Panc1 (cell line): ENCODE measurements at regions not wholly inside any gene's neighbourhood (a gene's known extent, or its start where the extent isn't known, plus 50 kb on each side); places are given as distances from the start of the nearest gene placed in this dataset.

Experiments
- ATAC-seq: fragments of 200-7000 bp; cut with Tn5 transposase; 2 replicates; pipeline ENCODE4 v1.9.1; 2020; ENCODE audit warnings: mild to moderate bottlenecking, moderate library complexity
- BruUV-seq: library from RNA; stranded (reverse); fragments of 400-500 nt; replicated peaks from 2 replicates; lab custom pipeline; 2021; lab: Mats Ljungman, UMichigan
- CTCF ChIA-PET: fragments of 300-600 bp; sonication (Branson Sonifier 250); formaldehyde crosslinking; loops from one replicate; lab custom pipeline; 2022; ENCODE audit warnings: antibody characterized with exemption; lab: Charles Lee
- POLR2A ChIA-PET: fragments of 300-600 bp; sonication (Branson Sonifier 250); formaldehyde crosslinking; loops from one replicate; lab custom pipeline; 2022; ENCODE audit warnings: antibody characterized with exemption; lab: Charles Lee
- DNase-seq: peaks from one replicate; pipeline ENCODE4 v3.0.0-alpha.2; 2010; ENCODE audit warnings: low read depth, low spot score
- H3K27ac ChIP-seq: 2 replicates; pipeline ENCODE4 v1.5.1; 2011; ENCODE audit warnings: mild to moderate bottlenecking, low read length, inconsistent platforms
- H3K27me3 ChIP-seq: fragments of 200-500 bp; sonication (Bioruptor generic); 2 replicates; pipeline ENCODE4 v1.6.0; 2014; ENCODE audit warnings: low read length, inconsistent platforms; ENCODE audit not compliant: control insufficient read depth, insufficient read depth
- H3K36me3 ChIP-seq: fragments of 200-500 bp; sonication (Bioruptor generic); 2 replicates; pipeline ENCODE4 v1.5.1; 2014; ENCODE audit warnings: inconsistent platforms, mild to moderate bottlenecking, low read length, moderate library complexity; ENCODE audit not compliant: control insufficient read depth, insufficient read depth
- H3K4me1 ChIP-seq: 2 replicates; pipeline ENCODE4 v1.5.1; 2011; ENCODE audit warnings: inconsistent platforms, mild to moderate bottlenecking, low read length, moderate library complexity; ENCODE audit not compliant: control insufficient read depth, insufficient read depth
- H3K4me3 ChIP-seq, 2 experiments: 2 replicates each; pipeline ENCODE4 v1.5.1; 2011 to 2012; ENCODE audit warnings: low read depth in 2 of 2, low read length in 2 of 2, mild to moderate bottlenecking in 2 of 2, inconsistent platforms in 1 of 2, moderate library complexity in 1 of 2
- H3K9me3 ChIP-seq: fragments of 200-500 bp; sonication (Bioruptor generic); 2 replicates; pipeline ENCODE4 v1.5.1; 2014; ENCODE audit warnings: low read depth, mild to moderate bottlenecking, inconsistent platforms, low read length, moderate library complexity; ENCODE audit not compliant: control insufficient read depth, insufficient read depth
- POLR2AphosphoS5 ChIP-seq: IDR thresholded peaks from 2 replicates; pipeline ENCODE4 v1.6.1; 2012; ENCODE audit warnings: mild to moderate bottlenecking, low read depth, low read length, moderate library complexity
- SIN3A ChIP-seq: IDR thresholded peaks from 2 replicates; pipeline ENCODE4 v1.6.1; 2012; ENCODE audit warnings: low read depth, mild to moderate bottlenecking, low read length, moderate library complexity, borderline replicate concordance; ENCODE audit not compliant: insufficient read depth
- TCF7L2 ChIP-seq: IDR thresholded peaks from 2 replicates; pipeline ENCODE4 v1.6.1; 2011; ENCODE audit warnings: mild to moderate bottlenecking, low read depth, low read length, inconsistent platforms
- in situ Hi-C: cut with HindIII; loops from 2 replicates; pipeline ENCODE4 v1.10.0; 2016; ENCODE audit warnings: low sequenced_read_pairs, low pct_unique_long_range_greater_than_20kb
- intact Hi-C: fragments of 100-400 bp; cut with micrococcal nuclease; formaldehyde crosslinking; loops from one replicate; pipeline ENCODE4 v1.10.0; 2022; ENCODE audit not compliant: unreplicated experiment
- TF ChIP-seq, protein P1 (sequence below), 2 experiments: IDR thresholded peaks; 2 replicates each; pipeline ENCODE4 v1.6.1; 2011 to 2012; ENCODE audit warnings: low read depth in 2 of 2, control low read depth in 1 of 2, low read length in 1 of 2, mild to moderate bottlenecking in 1 of 2, moderate library complexity in 1 of 2; ENCODE audit not compliant: insufficient read depth in 1 of 2
- TF ChIP-seq, protein P2 (sequence below): fragments of 450-650 bp; IDR thresholded peaks from 2 replicates; pipeline ENCODE4 v1.5.1; 2017; ENCODE audit warnings: mild to moderate bottlenecking

DNA sequence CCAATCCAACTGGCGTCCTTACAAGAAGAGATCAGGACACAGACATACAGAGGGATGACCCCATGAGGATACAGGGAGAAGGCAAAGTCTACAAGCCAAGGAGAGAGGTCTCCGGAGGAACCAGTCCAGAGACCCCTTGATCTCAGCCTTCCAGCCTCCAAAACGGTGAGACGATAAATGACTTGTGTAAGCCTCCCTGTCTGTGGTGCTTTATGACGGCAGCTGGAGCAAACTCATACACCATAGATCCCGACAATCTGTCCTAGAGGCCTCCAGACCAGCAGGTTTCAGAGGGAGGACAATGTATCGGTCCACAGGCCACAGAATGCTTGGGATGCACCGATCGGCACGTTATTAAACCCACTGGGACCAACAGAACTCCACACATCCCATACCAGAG, 383.3 kb downstream of the SHANK2 start:
- Histone ChIP-seq H3K9me3 (no peaks in the 10 kb centered on the region), H3K4me3 (no peak overlapping the region), H3K27ac (no peak overlapping the region), H3K36me3 (no peaks in the 10 kb centered on the region), H3K4me1 (no peaks in the 10 kb centered on the region), H3K27me3 (no peaks in the 10 kb centered on the region)
- ChIA-PET CTCF (no interaction called here), POLR2A (no interaction called here)
- ATAC-seq (no peak), DNase-seq (no peak)
- in situ Hi-C loops (no loop called here), intact Hi-C loops (no loop called here)
- TF ChIP-seq, protein P1, sequence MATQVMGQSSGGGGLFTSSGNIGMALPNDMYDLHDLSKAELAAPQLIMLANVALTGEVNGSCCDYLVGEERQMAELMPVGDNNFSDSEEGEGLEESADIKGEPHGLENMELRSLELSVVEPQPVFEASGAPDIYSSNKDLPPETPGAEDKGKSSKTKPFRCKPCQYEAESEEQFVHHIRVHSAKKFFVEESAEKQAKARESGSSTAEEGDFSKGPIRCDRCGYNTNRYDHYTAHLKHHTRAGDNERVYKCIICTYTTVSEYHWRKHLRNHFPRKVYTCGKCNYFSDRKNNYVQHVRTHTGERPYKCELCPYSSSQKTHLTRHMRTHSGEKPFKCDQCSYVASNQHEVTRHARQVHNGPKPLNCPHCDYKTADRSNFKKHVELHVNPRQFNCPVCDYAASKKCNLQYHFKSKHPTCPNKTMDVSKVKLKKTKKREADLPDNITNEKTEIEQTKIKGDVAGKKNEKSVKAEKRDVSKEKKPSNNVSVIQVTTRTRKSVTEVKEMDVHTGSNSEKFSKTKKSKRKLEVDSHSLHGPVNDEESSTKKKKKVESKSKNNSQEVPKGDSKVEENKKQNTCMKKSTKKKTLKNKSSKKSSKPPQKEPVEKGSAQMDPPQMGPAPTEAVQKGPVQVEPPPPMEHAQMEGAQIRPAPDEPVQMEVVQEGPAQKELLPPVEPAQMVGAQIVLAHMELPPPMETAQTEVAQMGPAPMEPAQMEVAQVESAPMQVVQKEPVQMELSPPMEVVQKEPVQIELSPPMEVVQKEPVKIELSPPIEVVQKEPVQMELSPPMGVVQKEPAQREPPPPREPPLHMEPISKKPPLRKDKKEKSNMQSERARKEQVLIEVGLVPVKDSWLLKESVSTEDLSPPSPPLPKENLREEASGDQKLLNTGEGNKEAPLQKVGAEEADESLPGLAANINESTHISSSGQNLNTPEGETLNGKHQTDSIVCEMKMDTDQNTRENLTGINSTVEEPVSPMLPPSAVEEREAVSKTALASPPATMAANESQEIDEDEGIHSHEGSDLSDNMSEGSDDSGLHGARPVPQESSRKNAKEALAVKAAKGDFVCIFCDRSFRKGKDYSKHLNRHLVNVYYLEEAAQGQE (IDR thresholded peaks at IDR 0.05; ENCODE audit: insufficient read depth in 1 of 2, low read depth in 2 of 2, low read length in 1 of 2) = no peak
- no peak for TF ChIP-seq SIN3A
- TF ChIP-seq POLR2AphosphoS5 = no peak
- TF ChIP-seq, protein P2, sequence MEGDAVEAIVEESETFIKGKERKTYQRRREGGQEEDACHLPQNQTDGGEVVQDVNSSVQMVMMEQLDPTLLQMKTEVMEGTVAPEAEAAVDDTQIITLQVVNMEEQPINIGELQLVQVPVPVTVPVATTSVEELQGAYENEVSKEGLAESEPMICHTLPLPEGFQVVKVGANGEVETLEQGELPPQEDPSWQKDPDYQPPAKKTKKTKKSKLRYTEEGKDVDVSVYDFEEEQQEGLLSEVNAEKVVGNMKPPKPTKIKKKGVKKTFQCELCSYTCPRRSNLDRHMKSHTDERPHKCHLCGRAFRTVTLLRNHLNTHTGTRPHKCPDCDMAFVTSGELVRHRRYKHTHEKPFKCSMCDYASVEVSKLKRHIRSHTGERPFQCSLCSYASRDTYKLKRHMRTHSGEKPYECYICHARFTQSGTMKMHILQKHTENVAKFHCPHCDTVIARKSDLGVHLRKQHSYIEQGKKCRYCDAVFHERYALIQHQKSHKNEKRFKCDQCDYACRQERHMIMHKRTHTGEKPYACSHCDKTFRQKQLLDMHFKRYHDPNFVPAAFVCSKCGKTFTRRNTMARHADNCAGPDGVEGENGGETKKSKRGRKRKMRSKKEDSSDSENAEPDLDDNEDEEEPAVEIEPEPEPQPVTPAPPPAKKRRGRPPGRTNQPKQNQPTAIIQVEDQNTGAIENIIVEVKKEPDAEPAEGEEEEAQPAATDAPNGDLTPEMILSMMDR = no peak
- TF ChIP-seq TCF7L2 = no peak
- no TSS peak for BruUV-seq

DNA sequence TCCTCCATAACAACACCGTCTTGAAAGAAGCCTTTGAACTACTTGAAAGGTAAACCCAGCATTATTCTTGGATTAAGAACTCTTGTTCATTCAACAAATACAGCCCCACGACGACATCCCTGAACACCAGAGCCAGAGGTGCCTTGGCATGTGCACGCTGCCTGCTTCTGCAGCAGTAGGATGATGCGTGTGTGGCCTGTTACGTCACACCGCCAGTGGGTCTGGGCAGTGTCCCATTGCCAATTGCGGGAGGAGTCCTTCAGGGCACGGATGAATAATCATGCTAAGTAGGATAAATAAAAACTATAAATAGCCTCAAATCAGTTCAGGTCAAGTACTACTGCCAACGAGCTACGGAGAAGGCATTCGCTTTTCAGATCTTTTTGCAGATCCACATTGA, 380.5 kb downstream of the SHANK2 start:
- H3K4me1 ChIP-seq = no peaks in the 10 kb centered on the region
- H3K27me3 ChIP-seq = no peaks in the 10 kb centered on the region
- no peak overlapping the region for H3K4me3 ChIP-seq
- ATAC-seq (no peak), DNase-seq (no peak)
- intact Hi-C loops = no loop called here
- TF ChIP-seq POLR2AphosphoS5 (no peak), SIN3A (no peak), TCF7L2 (no peak)
- TF ChIP-seq, protein P1 (IDR thresholded peaks at IDR 0.05; ENCODE audit: insufficient read depth in 1 of 2, low read depth in 2 of 2, low read length in 1 of 2) = no peak
- TF ChIP-seq, protein P2 = no peak
- in situ Hi-C loops = no loop called here
- CTCF ChIA-PET = no interaction called here
- H3K36me3 ChIP-seq = no peaks in the 10 kb centered on the region
- BruUV-seq = no TSS peak
- H3K9me3 ChIP-seq = no peaks in the 10 kb centered on the region
- no peak overlapping the region for H3K27ac ChIP-seq
- POLR2A ChIA-PET = no interaction called here
